Putamen (tissue), 1 donor: ENCODE measurements at regions not wholly inside any gene's neighbourhood (a gene's known extent, or its start where the extent isn't known, plus 50 kb on each side); places are given as distances from the start of the nearest gene placed in this dataset.
"Not testable (repeated sequence)": the region's sequence is repeated elsewhere in the genome, so short reads cannot be mapped to it uniquely, and the experiment has no call there.

Experiments used
- DNase-seq: peaks from one replicate; pipeline ENCODE4 v3.0.0-alpha.2; 2016; ENCODE audit warnings: low spot score

DNA sequence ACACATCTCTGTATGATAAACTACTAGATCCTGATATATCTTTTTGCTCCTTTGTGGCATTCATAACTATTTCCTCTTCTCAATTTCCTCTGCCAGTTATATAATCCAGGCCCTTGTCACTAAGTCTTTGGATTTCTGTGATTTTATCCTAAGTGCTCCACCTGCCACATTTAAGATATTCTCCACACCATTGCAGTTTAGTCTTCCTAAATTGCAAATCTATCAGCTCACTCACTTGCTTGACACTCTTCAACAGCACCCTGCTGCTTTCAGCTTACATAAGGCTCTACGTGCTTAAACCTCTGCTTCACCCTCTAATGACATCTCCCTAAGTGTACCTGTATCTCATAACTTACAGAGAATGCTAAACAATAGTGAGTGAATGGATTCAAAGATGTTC is 1032.2 kb upstream of the SEL1L start:
- peak; percentile 39 for DNase-seq

DNA sequence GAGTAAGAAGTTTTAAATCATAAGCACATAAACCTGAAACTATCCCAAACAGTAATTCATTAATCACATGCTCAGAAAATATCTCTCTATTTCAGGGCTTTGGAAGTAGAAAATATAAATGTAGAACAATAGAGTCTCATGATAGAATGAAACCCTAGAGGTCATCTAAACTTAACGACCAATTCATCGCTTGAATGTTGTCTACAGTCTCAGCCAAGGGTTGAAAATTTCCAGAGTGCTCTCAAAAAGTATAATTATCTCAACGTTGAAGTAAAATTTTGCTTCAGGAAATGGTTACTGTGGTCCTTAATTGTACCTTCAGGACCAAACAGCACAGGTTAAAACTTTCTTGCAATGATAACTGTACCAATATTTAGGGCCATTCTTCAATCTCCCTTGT is 1053.6 kb upstream of the SEL1L start:
- DNase-seq, result no peak

DNA sequence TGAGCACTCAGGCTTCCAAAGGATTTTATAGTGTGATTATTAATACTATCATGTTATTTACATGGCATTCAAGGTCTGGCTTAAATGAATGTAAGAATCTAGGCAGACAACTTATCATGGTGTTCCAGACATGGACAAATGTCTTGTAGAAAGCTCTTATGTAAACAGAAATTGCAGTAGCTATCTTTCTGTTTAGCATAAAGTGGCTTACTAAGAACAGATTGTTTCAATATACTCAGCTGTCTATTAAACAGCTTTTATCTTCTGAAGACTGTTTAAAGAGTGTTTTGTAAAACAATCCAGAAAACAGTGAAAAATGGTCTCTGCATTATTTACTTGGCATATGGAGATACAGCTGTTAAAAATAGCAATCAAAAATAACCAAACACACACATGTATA is 1061.8 kb upstream of the SEL1L start:
- DNase-seq, result no peak

DNA sequence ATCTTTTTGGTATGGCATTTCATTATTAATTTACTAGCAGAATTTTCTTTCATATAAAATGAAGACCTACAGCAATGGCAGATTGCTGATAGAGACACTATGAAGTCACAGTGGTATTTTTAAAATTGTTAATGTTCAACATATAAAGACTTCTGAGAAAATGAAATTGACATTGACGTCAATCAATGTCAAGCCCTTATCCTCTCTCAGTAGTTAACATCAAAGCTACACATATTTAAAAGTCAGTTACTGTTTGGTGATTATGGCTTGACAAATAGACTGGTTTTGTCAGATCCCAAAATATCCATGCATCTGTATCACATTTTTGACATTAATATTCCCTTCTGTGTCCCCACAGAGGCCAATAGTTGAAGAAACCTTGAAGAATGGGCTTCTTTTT is 1069.1 kb upstream of the SEL1L start:
- DNase-seq, result no peak

DNA sequence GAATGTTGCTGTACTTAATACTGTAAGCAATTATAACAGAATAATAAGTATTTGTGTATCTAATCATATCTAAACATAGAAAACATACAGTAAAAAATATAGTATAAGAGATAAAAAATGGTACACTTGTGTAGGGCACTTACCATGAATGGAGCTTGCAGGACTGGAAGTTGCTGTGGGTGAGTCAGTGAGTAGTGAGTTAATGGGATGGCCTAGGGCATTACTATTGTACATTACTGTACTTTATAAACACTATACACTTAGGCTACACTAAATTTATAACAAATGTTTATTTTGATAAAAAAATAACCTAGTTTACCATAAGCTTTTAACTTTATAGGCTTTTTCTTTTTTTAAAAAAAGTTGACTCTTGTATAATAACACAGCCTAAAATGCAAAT is 1071.2 kb upstream of the SEL1L start:
- DNase-seq, result no peak

DNA sequence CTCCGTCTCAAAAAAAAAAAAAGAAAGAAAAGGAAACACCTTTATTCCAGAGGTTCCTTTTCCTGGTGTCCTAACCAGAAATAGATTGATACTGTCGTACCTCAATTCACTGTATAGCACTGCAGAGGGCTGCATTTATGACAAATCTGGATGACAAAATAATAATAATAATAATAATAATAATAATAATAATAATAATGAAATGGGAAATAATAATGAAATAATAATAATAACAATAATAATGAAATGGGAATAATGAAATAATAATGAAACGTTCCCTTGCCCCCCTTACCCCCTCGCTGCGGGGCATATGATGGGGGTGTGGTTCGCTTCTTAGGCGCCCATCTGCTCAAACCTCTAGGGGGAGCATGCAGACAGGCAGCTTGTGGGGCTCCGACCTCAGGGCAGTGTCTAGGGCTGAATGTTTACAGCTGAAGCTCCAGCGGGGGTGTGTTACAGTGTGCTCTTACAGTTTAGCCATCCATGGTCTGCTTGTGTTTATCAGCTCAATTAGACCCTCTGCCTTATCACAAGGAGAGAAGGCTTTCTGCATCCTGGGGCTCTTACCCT is 1088.3 kb upstream of the SEL1L start:
- DNase-seq, result no peak

DNA sequence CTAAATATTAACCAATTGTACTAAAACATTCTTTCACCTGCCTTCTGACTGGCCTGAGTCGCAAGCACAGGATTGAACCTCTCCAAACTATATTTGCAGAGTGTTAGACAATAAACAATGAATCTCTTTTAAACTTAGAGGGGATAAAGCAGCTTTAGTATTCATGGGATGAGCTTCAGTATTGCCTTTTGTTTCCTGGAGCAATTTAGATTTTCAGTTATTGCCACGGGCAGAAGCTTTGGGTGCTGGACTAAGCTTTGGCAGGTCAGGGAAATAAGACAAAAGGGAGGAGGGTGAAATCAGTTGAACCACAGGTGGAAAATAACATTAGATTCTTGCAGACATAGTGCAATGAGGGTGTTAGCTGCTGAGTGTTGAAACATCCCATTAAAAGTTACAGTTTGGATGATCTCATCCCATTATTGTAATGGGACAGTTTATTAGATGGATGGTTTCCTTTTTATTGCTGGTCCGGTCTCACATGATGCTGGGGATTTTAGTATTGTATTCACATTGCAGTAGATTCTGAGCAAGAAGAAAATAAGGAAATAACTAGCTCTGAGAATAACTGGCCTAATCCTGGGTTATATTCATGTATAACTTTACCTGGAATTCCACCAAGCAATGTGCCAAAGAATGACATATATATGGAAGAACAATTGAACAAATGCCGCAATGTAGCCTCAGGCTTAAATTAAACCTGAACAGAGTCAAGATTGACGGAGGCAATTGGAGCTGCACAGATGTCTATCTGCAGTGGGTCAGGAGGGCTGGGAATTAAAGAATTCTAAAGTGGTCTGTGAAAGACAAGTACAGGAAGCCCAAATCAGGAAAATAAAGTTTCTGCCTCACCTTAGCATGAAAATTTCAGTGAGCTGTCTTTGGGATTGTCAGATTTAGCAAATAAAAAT is 1092.8 kb upstream of the SEL1L start:
- peak; percentile 13 for DNase-seq

DNA sequence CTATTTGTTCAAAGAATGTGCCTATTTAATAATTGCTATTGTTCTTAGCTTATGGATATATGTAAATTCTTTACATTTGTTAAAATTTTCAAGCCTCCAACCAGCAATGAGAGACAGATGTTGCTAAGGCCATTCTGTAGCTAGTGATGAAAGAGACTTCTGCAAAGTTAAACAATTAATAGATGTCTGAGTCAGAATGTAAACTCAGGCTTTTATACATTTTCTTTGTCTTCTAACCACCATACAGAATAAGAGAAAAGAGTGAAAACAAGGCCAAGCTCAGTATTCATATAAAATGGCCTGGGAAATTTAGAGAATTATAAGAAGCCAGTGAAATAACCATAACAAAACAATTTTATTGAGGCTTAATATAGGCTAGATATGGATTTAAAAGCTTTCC is 1102.3 kb upstream of the SEL1L start:
- DNase-seq, result no peak

DNA sequence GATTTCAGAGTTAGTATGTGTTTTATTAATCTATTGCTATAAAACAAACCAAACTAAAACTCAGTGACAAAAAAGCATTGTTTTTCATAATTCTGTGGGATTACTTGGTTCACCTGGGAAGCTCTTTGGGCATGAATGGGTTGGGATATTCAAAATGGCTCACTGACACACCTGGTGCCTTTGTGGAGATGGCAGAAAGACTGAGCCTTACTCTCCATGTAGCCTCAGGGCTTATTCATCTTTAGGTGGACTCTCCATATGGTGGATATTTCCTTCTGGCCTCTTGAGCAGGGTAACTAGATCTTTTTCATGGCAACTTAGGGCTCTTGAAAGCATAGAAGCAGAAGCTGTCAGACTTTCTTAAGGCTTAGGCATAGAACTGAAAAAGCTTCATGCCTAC is 1102.8 kb upstream of the SEL1L start:
- DNase-seq, result no peak

DNA sequence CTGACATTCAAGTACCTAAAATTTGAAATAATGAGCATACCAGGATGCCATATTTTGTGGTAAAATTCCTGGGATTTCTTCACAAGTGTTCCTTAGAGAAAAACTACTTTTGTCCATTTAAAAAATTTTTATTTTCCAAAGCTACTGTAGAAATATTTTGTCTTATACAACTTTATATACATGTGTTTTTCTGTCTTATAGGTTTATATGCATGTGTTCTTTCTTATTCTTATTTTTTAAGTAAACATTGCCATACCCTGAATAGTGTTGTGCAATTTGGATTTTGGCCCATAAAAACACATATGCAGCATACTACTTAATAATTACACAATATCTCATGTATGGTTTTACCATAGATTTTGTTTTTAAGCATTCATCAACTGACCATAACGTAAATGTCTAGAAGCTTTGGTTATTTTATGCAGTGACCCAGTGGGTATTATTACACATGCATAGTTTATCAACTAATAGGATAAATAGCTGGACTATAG is 1107.4 kb upstream of the SEL1L start:
- no peak for DNase-seq

DNA sequence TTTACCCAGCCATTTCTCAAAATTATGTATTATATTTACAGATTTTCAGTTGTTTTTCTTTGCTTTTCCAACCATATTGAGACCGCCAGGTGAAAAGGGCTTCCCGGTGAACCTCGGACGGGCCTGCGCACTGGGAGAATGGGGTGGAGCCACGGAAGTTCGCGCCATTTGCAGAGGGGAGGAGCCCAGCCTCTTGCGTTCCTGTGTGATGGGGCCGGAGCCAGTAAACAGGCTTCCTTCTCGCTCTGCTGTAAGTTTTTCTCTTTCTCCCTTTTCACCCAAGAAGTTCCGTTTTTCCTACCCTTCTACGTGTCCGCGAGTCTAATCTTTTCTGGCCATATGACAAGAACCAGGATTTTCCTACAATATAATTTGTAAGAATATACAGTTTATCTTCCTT is 1108.8 kb upstream of the SEL1L start:
- DNase-seq, result peak; percentile 3

DNA sequence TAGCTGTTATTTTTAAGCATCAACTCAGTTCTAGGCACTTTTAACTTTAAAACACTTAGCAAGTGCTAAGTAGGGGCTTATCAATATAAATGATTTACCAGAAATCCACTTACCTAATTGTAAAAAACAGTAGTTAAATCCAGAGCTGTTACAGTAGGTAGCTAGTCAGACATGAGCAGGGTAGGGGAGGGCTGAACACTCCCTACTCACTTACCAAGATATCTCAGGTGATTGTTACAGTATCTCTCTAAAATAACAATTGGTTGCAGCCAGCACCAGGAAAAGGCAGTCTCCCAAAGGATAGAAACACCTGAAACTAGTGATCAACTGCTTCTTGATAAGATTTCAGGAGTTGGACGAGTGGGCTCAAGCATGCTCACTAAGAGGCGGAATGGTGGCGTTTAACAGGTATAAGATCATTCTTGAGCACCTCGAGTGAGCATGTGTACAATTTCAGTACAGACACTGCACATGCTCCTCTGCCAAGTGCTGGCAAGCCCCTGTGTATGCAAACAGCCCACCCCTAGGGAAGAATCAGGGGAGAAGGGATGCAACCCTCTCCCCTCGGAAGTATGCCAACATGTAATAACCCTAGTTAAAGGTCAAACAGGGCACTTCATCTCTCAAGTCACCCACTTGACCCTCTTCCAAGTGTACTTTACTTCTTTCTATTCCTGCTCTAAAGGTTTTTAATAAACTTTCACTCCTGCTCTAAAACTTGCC is 1113.6 kb upstream of the SEL1L start:
- no peak for DNase-seq

DNA sequence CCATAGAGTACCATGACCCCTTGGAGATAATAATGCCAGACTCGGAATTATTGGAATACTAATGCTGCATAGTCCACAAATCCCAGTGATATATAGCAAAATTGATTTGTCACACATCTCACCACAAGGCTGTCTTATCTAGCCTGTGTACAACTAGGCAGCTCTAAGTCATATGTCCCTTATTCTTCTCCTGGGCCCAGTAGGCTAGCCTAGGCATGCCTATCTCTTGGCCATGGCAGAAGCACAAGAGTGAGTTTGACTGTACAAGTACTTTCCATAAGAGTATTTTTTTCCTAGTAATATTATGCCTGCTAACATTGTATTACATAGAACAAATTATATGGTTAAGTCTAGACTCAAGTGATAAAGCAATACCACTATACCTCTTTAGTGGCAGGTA is 1122.1 kb upstream of the SEL1L start:
- no peak for DNase-seq

DNA sequence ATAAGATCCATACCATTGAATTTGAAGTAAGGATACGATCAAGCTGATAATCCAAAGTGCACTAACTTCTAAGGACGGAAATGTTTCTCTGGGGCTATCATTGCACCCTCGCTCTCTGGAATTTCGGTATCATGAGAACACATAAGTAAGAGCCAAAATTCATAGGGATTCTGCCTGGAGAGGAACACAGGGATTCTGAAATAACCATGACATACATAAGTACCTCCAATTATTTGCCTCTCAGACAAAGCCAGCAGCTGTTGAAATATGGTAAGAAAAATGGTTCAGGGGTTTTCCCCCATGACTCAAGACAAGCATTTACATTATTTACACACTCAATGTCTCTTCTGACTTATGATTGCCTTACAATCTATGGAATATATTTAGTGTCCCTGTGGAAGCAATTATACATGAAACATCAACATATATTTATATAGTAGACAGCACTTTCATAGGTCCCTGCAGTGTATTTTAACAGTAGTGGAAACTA is 1123.6 kb upstream of the SEL1L start:
- DNase-seq, result no peak

DNA sequence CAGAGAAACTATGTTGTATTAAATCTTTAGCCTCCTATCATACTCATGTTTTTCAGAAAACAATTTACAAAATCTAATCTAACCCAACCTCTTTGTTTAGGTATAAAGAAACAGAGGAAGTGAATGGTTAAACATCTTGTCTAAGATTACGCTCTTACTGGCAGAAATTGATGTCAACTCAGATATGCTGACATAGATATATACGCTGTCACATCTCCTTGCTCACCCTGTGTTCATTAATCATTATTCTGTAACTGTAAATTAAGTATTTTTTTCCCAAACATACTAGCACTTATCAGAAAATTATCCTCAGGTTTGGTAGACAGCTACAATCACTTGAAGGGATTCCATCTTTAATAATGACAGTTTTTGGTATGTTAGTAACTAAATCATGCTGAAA is 1127.6 kb upstream of the SEL1L start:
- no peak for DNase-seq

DNA sequence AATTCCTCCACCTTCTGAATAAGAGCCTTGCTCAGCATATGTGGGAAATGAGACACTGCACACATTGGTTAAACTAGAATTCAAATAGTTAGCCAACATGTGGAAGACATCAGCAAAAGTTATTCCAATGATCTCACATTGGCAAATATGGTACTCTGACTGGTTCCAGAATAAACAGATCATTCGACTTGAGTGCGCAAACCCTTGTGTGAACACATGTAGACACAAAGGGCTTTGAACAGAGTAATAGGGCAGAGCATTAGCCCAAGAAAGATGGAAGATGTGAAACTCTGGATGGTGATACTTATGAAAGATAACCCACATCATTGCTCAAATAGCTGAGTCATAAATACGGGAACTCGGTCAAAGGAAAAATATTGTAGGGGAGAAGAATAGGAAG is 1133.4 kb upstream of the SEL1L start:
- no peak for DNase-seq

DNA sequence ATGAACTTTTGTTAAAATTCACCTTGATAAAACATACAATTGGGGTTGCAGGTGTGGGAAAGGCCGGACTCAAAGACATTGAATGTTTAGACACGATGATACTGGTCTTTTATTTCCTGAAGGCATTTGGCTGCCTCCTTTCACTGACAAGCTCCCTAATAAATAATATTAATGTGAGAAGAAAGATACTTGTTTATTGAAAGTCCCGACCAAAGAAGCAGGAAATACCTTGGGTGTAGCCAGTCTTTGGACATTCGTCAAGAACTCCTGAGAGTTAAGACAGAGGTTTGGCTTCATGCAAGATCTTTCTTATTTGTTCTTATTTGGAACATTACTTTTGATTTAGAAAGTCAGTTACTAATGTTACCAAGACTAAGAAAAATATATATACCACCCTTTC is 1133.8 kb upstream of the SEL1L start:
- no peak for DNase-seq

DNA sequence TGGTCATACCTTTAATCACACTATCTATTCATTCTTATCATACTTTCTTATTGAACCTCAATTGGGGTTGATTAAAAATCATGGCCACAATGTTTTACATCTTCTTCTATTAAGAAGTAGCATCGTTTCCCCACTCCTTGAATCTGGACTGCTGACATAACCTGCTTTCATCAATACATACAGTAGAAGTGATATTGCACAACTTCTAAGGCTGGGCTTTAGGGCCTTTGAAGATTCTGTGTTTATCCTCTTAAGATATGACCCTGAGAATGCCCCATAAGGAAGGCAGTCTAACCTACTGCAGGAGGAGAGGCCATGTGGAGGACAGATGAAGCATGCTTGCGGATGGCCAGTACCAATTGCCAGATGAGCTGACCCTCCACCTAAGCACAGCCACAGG is 1142.8 kb upstream of the SEL1L start:
- no peak for DNase-seq

DNA sequence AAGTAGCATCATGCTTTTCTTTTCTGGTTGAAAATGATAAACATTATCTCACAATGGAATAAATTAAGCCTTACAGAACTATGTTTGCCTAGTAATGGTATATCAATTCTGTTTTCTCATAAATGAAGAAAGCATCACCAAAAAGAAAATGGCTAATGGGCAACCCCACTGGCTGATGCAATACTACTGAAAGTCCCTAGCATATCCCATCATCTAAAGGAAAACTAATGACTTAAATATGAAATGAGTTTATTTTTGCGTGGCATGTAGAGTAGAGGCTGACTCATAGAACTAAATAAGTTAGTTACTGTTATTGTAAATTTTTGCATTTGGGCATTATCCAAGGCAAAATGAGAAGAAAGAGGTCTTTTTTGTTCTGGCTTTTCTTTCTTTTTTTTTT is 1156.3 kb upstream of the SEL1L start:
- DNase-seq, result no peak

DNA sequence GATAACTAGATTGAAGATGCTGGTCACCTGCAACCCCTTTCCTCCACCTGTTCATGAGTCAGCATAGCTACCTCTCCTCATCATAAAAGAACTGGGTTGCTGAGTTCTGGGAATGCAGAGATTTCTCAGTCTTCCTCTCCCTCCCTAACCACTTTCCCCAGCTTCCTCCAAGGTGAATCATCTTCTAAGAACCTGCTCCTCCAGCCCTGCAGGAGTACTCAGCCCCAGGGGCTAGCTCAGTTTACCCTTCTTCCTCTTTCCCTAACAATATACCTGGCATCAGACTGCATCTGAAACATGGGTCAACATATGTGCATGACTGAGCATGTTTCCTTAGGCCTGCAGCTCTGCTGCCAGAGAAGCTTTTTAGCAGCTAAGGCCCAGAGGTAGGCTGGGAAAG is 1157.5 kb upstream of the SEL1L start:
- DNase-seq, result not testable (repeated sequence)

DNA sequence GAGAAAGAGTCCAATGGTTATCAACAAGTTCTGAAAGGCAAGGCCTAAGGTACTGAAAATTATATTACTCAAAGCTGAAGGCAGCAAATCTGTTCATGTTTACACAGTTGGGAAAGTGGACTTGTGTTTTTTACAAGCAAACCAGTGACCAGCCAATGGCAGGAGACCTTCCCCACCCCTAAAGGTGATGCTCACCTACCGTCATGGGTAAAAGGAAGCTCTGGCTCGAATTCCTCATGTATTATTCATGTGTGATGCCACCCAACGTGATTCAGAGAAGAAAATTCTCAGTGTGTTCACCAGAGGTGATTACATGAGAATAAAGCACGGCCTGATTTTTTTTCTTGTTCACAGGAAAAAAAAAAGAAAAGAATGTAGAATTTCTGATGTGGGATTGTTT is 1161.2 kb upstream of the SEL1L start:
- DNase-seq, result no peak

DNA sequence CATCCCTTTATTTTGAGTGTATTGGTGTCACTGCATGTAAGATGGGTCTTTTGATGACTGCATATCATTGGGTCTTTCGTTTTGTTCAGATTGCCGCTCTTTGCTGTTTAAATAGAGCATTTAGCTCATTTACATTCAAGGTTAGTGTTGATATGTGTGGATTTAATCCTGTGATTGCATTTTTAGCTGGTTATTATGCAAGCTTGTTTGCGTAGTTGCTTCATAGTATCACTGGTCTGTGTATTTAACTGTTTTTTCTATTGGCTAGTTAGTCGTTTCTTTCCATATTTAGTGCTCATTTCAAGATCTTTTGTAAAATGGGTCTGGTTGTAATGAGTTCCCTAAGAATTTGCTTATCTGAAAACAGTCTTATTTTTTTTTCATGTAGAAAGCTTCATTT is 1170.6 kb upstream of the SEL1L start:
- DNase-seq, result no peak
